Stimulated activated CD4-positive, alpha-beta T cell treated with anti-CD3 and anti-CD28 coated beads, Interleukin-12 subunit alpha, Interleukin-12 subunit beta, amount 100 ng/mL, for 4 hours (primary cell): ENCODE measurements at regions not wholly inside any gene's neighbourhood (a gene's known extent, or its start where the extent isn't known, plus 50 kb on each side); places are given as distances from the start of the nearest gene placed in this dataset.

Source experiments
- DNase-seq: peaks from one replicate; pipeline ENCODE4 v3.0.0-alpha.2; 2020

GRCh38 chr1:29473161-29473855 is 237.0 kb downstream of the PTPRU start:
- DNase-seq = no peak

- DNase-seq = no peak
These were observed 235.4 kb downstream of the PTPRU start for GRCh38 chr1:29471487-29472313.

GRCh38 chr1:29470788-29471119 is 234.4 kb downstream of the PTPRU start:
- DNase-seq = no peak

GRCh38 chr1:29470087-29470787 is 233.9 kb downstream of the PTPRU start:
- DNase-seq = no peak

DNA sequence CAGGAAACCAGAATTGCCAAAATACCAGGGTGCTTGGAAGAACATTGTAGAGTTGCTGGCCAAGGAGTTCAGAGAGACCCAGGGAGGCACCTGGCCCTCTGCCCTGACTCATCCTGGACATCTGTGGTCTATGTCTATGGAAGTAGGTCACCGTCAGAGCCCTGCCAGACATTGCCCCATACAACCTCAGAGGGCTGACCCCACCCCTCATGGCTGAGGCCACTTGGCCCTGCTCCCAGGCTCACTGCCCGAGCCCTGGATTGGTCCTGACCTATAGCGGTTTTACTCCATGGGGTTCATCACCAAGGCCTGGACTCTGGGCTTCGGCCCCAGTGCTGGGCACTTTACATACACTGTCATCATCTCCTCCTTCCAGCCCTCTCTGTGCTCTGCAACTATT is 233.1 kb downstream of the PTPRU start:
- DNase-seq = no peak

DNA sequence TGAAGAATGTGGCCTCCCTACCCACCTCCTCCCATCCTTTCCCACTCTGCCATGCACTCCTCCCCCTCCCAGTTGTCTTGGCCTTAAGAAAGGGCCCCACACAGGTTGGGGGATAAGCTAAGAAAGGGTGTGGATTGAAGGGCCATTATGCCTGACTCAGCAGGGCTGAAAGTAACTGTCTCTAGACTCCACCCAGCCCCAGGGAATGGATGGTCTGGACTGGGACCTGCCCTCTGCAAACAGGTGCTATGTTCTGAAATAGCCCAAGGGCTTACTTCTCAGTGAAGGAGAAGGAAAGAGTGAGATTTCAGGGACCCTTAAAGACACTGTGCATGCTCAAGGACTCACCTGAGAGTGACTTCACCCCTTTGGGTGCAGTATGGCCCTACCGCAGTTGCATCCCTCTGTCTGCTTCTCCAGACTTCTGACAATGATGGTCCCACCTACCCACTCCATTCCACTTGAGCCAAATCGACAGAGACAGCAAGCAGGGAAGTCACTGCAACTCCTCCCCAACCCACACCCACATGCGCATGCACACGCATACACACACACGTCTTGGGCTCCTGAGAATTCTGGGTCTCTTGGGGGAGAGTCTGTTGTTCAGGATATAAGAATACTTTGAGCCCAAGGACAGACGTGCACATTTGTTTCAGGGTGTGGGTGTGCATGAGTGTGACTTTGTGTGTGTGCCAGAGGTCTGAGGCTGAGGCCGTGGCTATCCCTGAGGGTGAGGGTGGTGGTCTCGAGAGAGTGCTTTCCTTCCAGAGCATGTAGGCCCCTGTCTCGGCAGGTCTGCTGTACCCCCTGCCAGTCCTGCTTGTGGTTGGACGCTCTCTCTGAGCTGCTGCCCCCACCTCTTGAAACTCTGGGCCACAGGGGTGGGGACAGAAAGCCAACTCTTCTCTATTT is 231.9 kb downstream of the PTPRU start:
- DNase-seq = no peak

DNA sequence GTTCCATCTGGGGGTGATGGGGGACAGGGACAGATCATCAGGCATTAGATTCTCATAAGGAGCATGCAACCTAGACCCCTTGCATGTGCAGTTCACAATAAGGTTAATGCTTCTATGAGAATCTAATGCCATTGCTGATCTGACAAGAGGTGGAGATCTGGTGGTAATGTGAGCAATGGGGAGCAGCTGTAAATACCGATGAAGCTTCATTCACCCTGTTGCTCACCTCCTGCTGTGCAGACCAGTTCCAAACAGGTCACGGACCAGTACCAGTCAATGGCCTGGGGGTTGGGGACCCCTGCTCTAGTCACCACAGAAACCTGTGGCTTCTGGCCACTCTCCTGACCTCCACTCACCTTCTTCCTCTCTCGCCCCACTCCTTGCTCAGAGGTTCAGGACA is 229.9 kb downstream of the PTPRU start:
- no peak for DNase-seq

GRCh38 chr1:29465755-29466154 is 229.4 kb downstream of the PTPRU start:
- DNase-seq = no peak

DNA sequence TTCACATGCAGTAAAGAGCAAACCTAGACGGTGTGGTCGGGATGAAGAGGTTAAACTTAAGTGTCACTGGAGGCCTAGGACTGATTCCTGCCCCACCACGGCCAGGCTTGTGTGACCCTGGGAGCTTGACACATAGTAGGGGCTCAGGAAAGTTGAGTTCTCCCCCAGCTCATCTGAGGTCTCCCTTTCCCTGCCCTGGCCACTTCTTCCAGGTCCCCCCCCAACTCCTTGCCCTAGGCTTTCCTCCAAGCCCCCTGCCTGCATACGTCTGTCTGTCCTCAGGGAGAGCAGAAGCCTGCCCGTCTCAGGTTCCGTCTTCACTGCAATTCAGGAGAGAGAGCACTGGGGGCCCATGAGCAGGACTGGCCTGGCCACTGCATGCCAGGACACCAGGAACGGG is 225.8 kb downstream of the PTPRU start:
- DNase-seq = no peak

DNA sequence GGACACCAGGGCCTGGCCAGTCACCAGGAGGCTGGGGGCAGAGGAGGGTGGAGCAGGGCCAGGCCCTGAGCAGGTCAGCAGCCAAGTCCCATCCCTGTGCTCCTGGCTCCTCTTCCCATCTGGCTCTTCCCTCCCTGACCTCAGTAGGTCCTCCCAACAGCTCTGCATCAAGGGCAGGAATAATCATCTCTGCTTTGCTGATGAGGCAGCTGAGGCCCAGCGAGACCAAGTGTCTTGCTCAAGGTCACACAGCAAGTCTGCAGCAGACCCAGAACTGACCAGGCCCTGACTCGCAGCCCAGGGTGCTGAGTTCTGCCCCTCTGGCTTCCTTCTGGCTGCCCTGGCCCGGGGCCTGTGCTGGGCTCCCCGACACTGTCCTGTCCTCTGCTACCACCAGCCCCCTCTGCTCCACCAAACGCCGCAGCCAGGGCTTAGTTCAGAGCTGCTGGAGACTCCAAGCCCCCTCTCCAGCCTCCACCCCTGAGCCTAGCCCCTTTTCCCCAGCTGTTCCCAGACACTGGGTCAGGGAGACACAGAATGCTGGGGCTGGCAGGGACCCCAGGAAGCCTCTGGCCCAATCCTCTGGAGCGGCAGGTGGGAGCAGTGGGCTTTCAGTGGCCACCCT is 224.9 kb downstream of the PTPRU start:
- no peak for DNase-seq

DNA sequence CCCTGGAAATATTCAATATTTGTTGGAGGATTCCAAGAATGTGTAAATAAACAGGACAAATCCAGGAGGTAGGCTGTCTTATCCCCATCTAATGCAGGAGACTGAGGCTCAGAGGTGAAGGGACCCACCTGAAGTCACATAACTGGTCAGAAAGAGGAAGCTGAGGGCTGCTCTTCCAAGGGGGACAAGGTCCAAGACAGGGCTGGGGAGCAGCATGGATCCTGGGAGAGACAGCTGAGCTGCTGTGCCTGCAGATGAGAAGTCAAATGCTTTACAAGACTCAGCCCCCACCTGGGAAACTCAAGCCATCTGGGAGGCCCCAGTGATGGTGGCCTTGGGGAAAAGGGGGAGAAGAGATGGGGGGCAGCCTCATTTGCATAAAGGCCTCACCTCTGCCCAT is 224.4 kb downstream of the PTPRU start:
- no peak for DNase-seq

GRCh38 chr1:29460041-29460610 is 223.8 kb downstream of the PTPRU start:
- DNase-seq = no peak

GRCh38 chr1:29459620-29459945 is 223.3 kb downstream of the PTPRU start:
- no peak for DNase-seq

- no peak for DNase-seq
These were observed 222.7 kb downstream of the PTPRU start for GRCh38 chr1:29458737-29459619.

- no peak for DNase-seq
These were observed 221.4 kb downstream of the PTPRU start for GRCh38 chr1:29457496-29458368.

DNA sequence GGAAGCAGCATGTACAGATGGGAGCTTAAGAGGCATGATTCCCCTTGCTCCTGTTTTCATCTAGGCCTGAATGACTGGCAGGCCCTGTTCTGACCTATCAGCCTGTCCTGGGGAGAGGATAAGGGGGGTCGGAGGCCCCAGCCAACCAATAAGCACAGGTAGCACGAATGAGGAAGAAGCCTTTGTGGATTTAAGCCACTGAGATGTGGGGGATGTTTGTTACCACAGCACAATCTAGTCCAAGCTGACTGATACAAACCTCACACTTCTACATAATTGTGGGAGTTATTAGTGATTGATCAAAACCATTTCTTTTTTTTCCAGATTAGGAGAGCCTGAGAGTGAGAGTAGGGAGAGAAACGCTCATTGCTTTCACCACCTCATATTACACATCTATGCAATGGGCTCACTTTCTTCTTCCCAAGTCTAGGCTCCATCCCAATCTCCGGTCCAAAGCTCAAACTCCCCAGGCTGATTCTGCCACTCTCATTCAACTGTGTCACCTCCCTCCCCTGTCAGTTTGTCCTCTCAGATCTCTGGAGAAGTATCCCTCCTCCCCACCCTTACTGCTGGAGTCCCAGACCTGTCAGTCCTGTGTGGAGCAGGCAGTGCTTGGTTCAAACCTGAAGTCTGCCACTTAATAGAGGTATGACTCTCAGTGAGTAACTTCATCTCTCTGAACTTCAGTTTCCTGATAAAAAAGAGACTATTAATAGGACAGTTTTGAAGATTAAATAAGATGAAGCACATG is 220.5 kb downstream of the PTPRU start:
- DNase-seq = no peak

- DNase-seq = no peak
These were observed 219.5 kb downstream of the PTPRU start for GRCh38 chr1:29455781-29456180.

DNA sequence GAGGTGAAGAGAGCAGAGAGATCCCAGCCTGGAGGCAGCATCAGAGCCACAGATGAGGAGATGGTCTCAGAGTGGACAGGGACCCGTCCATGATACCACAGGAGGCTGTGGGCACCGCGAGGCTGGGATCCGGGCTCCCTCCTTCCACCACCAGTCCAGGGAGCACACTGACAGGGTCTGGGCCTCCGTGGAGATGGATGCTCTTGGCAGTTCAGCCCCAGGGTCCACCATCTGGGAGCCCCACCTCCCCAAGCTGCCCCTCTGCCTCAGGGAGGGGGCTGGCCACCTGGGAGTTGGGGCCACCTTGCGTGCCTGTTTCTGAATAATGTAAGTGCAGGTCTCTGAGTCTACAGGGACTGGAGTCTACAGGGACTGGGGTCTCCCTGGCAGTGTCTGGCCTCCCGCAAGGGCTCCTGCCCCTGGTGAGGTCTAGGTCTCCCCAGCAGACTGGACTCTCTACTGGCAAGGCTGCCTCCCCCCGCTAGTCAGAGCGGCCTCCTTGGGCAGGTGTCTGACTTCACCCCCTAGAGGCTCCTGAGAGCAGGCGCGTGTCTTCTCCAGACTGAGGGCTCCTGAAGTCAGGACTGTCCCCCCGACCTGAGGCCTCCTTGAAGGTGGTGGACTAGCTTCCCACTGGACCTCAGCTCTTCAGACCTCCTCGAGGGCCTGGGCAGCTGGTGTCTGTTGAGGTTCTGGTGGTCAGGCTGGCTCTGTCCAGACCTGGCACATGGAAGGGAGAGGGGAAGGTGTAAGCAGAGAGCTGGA is 218.5 kb downstream of the PTPRU start:
- no peak for DNase-seq
